GM10248 (cell line): ENCODE measurements at regions not wholly inside any gene's neighbourhood (a gene's known extent, or its start where the extent isn't known, plus 50 kb on each side); places are given as distances from the start of the nearest gene placed in this dataset.

Experiments
- CTCF ChIA-PET: fragments of 300-600 bp; sonication (Branson Sonifier 250); formaldehyde crosslinking; extraction: SDS; loops from one replicate; lab custom pipeline; 2021; ENCODE audit warnings: antibody characterized with exemption; lab: Yijun Ruan, JAX
- POLR2A ChIA-PET: fragments of 350-650 bp; sonication (Branson Sonifier 250); formaldehyde crosslinking; extraction: SDS; loops from one replicate; lab custom pipeline; 2020; ENCODE audit warnings: antibody characterized with exemption; lab: Yijun Ruan, JAX
- DNase-seq: peaks from one replicate; pipeline ENCODE4 v3.0.0; 2012; ENCODE audit errors: extremely low spot score
- TF ChIP-seq, protein P1 (sequence below): IDR thresholded peaks from 2 replicates; pipeline ENCODE4 v1.5.1; 2012; ENCODE audit warnings: mild to moderate bottlenecking, low read depth; ENCODE audit errors: extremely low read depth, missing control alignments, control extremely low read depth

DNA sequence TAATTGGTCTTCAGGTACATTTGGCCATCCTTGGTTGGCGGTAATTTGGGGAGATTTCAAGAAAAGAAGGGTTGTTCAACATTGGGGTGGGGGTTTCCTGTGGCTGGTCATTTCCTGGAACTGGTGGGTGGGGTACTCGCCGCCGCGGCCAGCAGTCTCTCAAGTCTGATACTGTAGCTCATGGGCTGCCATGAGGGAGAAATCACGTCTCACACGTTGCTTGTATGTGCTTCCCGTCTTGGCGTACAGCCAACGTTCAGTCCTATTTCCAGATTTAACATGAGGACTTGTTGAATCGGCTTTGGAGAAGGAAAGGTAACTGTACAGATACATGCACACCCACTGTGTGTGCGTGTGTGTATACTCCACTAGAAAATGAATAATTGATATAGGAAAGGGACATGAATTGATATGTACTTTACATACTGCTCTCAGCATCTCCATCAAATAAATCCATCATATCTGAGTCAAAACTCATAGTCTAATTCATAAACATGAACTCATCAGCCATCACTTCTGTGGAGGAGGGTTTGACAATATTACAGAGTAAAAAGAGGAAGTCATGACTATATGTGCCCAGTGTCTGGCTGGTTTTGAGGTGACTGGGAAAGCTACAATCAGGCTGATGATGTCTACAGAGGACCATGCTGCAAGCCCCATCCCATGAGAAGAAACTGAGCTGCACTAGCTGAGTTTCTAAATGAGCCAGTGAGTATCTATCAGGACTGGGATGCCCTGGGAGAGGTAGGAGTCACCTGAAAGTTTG is 418.1 kb downstream of the TSHZ3 start:
- ChIA-PET POLR2A (no interaction called here), CTCF (no interaction called here)
- TF ChIP-seq, protein P1, sequence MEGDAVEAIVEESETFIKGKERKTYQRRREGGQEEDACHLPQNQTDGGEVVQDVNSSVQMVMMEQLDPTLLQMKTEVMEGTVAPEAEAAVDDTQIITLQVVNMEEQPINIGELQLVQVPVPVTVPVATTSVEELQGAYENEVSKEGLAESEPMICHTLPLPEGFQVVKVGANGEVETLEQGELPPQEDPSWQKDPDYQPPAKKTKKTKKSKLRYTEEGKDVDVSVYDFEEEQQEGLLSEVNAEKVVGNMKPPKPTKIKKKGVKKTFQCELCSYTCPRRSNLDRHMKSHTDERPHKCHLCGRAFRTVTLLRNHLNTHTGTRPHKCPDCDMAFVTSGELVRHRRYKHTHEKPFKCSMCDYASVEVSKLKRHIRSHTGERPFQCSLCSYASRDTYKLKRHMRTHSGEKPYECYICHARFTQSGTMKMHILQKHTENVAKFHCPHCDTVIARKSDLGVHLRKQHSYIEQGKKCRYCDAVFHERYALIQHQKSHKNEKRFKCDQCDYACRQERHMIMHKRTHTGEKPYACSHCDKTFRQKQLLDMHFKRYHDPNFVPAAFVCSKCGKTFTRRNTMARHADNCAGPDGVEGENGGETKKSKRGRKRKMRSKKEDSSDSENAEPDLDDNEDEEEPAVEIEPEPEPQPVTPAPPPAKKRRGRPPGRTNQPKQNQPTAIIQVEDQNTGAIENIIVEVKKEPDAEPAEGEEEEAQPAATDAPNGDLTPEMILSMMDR = no peak
- DNase-seq = no peak

DNA sequence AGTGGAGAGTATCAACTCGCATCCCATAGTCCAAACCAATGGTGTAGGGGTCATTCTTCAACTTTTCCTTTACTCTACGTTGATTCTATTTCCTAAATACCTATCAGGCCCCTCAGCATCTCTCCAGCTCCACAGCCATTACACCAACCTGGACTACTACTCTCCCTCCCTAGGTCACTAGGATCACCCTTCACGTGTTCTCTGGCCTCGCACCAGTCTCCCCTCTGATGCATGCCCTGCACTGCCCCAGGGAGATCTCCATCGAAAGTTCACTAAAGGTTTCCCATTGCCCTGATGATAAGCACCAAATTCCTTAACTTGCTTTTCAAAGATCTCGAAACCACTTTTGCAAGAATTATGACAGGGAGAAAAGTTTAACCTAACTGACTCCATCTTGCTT is 421.5 kb downstream of the TSHZ3 start:
- POLR2A ChIA-PET = no interaction called here
- CTCF ChIA-PET = no interaction called here
- TF ChIP-seq, protein P1 = no peak

DNA sequence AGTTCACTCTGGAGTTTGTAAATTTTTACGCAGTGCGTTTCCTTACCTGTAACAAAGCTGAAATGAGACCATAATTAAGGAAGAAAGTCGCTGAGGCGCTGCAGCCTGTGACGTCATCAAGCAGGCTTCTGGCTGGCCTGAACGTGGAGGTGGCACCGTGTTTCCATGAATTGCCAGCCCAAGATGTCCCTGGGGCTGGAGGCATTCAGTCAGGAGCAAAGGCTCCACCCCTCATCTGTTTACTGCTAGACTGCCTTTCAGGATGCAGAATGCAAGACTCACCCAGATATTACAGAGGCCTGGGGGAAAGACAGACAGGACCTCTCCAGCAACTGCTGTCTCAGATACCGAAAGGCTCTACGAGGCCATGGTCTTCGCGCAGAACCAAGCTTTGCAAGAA is 424.6 kb downstream of the TSHZ3 start:
- ChIA-PET POLR2A (no interaction called here), CTCF (no interaction called here)
- TF ChIP-seq, protein P1 = no peak

More for the DNA sequence above, 421.5 kb downstream of the TSHZ3 start:
- DNase-seq = no peak

DNA sequence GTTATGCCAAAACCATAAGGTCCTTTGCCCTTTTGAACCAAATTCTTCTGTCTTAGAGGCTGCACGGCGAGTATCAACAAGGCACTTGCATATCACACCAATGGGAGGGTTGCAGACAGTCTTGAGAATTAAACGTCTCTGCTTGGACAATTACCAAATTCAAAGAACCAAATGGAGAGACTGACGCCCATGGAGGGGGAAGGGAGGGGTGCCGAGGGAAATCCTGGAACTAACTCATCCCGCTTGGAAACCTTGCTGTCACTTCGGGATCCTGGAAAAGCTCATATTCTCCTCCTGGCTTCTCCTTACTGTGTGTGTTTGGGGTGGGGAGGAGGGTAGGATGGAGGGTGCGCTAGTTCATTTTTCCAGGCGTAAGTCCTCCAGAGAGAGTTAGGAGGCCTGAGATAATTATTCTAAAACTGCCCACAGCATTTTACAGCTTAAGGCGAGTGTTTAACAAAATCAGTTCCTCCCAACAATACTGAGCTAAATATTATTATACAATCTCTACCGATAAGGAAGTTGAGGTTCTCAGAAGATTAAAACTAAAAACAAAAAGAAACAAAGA is 425.1 kb downstream of the TSHZ3 start:
- ChIA-PET CTCF (no interaction called here), POLR2A (no interaction called here)
- TF ChIP-seq, protein P1 = no peak
- DNase-seq = no peak

More for the DNA sequence above, 424.6 kb downstream of the TSHZ3 start:
- no peak for DNase-seq

DNA sequence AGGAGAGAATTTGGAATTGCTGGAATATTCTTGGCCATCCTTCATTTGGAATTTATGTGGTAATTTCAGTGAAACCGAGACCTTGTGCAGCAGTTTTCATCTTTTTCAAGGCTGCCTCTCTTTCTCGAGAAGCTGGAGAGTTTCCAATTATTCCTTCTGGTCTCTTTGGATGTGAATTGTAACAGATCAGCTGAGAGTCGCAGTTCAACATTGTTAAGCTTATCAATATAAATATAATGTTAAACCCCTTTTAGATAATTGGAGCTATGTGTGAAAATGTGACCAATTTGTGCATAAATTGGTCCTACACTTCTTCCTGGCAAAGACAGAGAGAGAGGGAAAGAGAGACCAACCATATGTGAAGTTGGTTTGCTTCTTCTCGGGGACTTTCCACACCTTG is 425.6 kb downstream of the TSHZ3 start:
- CTCF ChIA-PET = no interaction called here
- TF ChIP-seq, protein P1 = no peak

DNA sequence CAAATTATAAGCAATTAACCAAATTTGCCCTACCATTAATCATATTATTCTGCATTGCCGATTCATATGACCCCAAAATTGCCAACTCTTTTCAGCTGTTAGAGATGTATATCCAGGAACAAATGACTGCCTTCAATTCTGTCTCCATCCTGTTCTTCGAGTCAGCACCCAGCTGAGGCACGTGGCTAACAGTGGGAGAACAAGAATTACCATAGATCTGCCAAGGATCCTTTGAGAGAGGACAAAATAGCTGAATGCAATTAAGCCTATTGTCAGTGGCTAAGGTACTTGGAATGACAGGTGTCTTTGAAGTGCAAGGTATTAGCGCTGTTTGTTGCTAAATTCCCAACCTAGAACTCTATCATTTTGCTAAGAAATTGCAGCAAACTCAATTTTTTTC is 426.1 kb downstream of the TSHZ3 start:
- ChIA-PET POLR2A (no interaction called here), CTCF (no interaction called here)
- DNase-seq = no peak

More for the DNA sequence above, 425.6 kb downstream of the TSHZ3 start:
- DNase-seq = no peak
- POLR2A ChIA-PET = no interaction called here

More for the DNA sequence above, 426.1 kb downstream of the TSHZ3 start:
- TF ChIP-seq, protein P1 = no peak
